Spleen (tissue), 7 donors: ENCODE measurements at regions not wholly inside any gene's neighbourhood (a gene's known extent, or its start where the extent isn't known, plus 50 kb on each side); places are given as distances from the start of the nearest gene placed in this dataset.

Source experiments
- POLR2A ChIP-seq, 3 donors: fragments of 450-650 bp; IDR thresholded peaks; one replicate each; pipeline ENCODE4 v1.5.1; 2017; ENCODE audit warnings: antibody characterized with exemption in 3 of 3, mild to moderate bottlenecking in 1 of 3
- TF ChIP-seq, protein P1 (sequence below), 11 experiments: fragments of 200-600 bp in 7 of 11; fragments of 450-650 bp in 4 of 11; sonication (generic) in 4 of 11; IDR thresholded peaks in 8 of 11; conservative IDR thresholded peaks in 3 of 11; 1 replicate in 7 of 11; 2 replicates in 4 of 11; pipeline versions ENCODE4 v1.4.0 to v1.8.0; 2016 to 2021; ENCODE audit warnings: antibody characterized with exemption in 11 of 11, inconsistent platforms in 4 of 11, mild to moderate bottlenecking in 1 of 11
- donor health status: DM: no; HTN: no; CAD: no; lungs with moderate emphysema.
- donor health status: DM: no; HTN: no; CAD: no.
- donor health status: DM: no; HTN: no; CAD: no.

DNA sequence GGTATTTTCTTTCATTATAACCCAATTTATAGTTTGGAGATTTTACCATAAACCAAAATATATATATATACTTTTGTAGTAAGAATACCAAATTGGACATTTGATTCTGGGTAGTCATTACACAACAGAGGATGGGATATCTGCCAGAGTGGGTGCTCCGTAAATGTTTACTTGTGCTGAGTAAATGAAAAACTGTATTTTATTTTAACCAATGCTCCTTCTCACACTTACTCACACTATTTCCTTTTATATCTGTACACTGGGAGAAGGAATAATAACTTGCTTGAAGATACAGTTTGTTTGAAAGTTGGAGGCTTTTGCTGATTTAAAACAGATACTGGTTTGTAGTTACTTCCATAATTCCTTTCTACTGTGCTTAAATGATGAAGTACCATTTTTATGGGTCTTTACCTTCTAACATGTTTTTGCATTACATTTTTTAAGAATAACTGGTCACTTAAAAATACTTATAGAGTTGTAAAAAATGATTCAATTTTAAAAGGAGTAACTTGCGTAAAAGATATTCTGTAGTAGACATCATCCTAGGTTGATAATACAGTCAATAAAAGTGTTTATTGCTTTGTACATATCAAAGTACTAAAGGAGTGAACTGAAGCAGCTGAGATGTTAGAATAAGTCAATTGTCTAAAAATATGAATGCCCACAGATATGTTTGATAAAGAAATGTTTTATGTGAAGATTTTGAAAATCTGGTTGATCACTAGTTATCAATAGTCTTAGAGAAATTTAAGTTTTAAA is 411.7 kb downstream of the UTRN start:
- TF ChIP-seq, protein P1, sequence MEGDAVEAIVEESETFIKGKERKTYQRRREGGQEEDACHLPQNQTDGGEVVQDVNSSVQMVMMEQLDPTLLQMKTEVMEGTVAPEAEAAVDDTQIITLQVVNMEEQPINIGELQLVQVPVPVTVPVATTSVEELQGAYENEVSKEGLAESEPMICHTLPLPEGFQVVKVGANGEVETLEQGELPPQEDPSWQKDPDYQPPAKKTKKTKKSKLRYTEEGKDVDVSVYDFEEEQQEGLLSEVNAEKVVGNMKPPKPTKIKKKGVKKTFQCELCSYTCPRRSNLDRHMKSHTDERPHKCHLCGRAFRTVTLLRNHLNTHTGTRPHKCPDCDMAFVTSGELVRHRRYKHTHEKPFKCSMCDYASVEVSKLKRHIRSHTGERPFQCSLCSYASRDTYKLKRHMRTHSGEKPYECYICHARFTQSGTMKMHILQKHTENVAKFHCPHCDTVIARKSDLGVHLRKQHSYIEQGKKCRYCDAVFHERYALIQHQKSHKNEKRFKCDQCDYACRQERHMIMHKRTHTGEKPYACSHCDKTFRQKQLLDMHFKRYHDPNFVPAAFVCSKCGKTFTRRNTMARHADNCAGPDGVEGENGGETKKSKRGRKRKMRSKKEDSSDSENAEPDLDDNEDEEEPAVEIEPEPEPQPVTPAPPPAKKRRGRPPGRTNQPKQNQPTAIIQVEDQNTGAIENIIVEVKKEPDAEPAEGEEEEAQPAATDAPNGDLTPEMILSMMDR (IDR thresholded peaks at IDR 0.05 in 8 of 11, conservative IDR thresholded peaks at IDR 0.05 in 3 of 11), result no peak
- no peak for TF ChIP-seq POLR2A (IDR thresholded peaks at IDR 0.05)
